ENCODE measurements at regions not wholly inside any gene's neighbourhood (a gene's known extent, or its start where the extent isn't known, plus 50 kb on each side); places are given as distances from the start of the nearest gene placed in this dataset.
A peak's percentile ranks its signal among the peaks of the same experiment; 100 is the strongest.

- DNase-seq (ENCODE audit: low spot score) (no peak), ATAC-seq (no peak)
Measured at GRCh38 chr2:240296104-240296406, 139.4 kb upstream of the GPC1 start.

- ATAC-seq (no peak), DNase-seq (ENCODE audit: low spot score) (no peak)
Measured at GRCh38 chr2:240296476-240297255, 138.8 kb upstream of the GPC1 start.

GRCh38 chr2:240297256-240298116, 138.0 kb upstream of the GPC1 start:
- DNase-seq (ENCODE audit: low spot score) = no peak
- ATAC-seq = no peak

- DNase-seq (ENCODE audit: low spot score) (no peak), ATAC-seq (no peak)
Measured at GRCh38 chr2:240298117-240298790, 137.2 kb upstream of the GPC1 start.

GRCh38 chr2:240298803-240299709, 136.4 kb upstream of the GPC1 start:
- ATAC-seq (no peak), DNase-seq (ENCODE audit: low spot score) (no peak)

- DNase-seq (ENCODE audit: low spot score) (no peak), ATAC-seq (no peak)
Measured at GRCh38 chr2:240299710-240300068, 135.8 kb upstream of the GPC1 start.

- DNase-seq (ENCODE audit: low spot score) (no peak), ATAC-seq (no peak)
Measured at GRCh38 chr2:240300261-240300821, 135.1 kb upstream of the GPC1 start.

GRCh38 chr2:240300840-240301239, 134.6 kb upstream of the GPC1 start:
- no peak for ATAC-seq
- no peak for DNase-seq (ENCODE audit: low spot score)

- no peak for ATAC-seq
- no peak for DNase-seq (ENCODE audit: low spot score)
Measured at GRCh38 chr2:240301256-240301795, 134.1 kb upstream of the GPC1 start.

GRCh38 chr2:240302041-240302440, 133.4 kb upstream of the GPC1 start:
- ATAC-seq (no peak), DNase-seq (ENCODE audit: low spot score) (no peak)

GRCh38 chr2:240302933-240303595, 132.4 kb upstream of the GPC1 start:
- peak; percentile 62 for ATAC-seq
- DNase-seq (ENCODE audit: low spot score) = no peak

GRCh38 chr2:240303896-240304745, 131.3 kb upstream of the GPC1 start:
- peak; percentile 24 for DNase-seq (ENCODE audit: low spot score)
- no peak for ATAC-seq

- DNase-seq (ENCODE audit: low spot score) (peak; percentile 23), ATAC-seq (no peak)
Measured at GRCh38 chr2:240304746-240305161, 130.7 kb upstream of the GPC1 start.

- ATAC-seq (no peak), DNase-seq (ENCODE audit: low spot score) (peak; percentile 10)
Measured at GRCh38 chr2:240305369-240305962, 130.0 kb upstream of the GPC1 start.

- DNase-seq (ENCODE audit: low spot score) (no peak), ATAC-seq (no peak)
Measured at GRCh38 chr2:240306185-240306584, 129.3 kb upstream of the GPC1 start.

- DNase-seq (ENCODE audit: low spot score) = no peak
Measured at GRCh38 chr2:240308111-240308651, 127.3 kb upstream of the GPC1 start.

GRCh38 chr2:240309214-240309613, 126.2 kb upstream of the GPC1 start:
- DNase-seq (ENCODE audit: low spot score) (no peak), ATAC-seq (no peak)

More at GRCh38 chr2:240308111-240308651, 127.3 kb upstream of the GPC1 start:
- no peak for ATAC-seq

GRCh38 chr2:240310201-240310600, 125.3 kb upstream of the GPC1 start:
- ATAC-seq (no peak), DNase-seq (ENCODE audit: low spot score) (no peak)

Data from left lobe of liver (tissue), 2 donors.